ENCODE measurements at regions not wholly inside any gene's neighbourhood (a gene's known extent, or its start where the extent isn't known, plus 50 kb on each side); places are given as distances from the start of the nearest gene placed in this dataset.

DNA sequence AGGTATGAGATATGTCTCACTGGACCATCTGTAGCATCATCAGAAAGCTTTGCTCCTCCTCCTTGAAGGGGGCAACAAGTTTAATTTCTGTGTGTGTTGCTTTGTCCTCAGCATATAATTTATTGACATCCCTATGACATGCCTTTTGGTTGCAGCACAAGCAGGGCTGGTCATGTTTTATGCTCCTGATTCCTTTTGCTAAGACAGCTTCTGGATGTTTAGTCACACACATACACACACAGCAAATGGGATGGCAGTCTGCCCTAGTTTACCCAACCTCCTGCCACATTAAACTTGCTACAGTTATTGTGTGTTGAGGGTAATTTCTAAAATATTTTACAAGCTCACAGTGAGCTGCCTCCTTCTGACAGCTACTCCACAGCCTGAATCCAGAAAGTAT is 217.9 kb upstream of the RXFP2 start:
- DNase-seq (ENCODE audit: low read depth, low spot score), result no peak
- ATAC-seq, result no peak

More for the DNA sequence above, 217.9 kb upstream of the RXFP2 start:
- intact Hi-C loops (cut with micrococcal nuclease; ENCODE audit: unreplicated experiment), result no loop called here
- no peak overlapping the region for H3K27ac ChIP-seq (ENCODE audit: control insufficient read depth, insufficient read depth)
- no peak overlapping the region for H2AFZ ChIP-seq (ENCODE audit: control insufficient read depth, low read depth, low read length)
- H3K4me3 ChIP-seq, result no peak overlapping the region
- no peaks in the 10 kb centered on the region for H3K9me3 ChIP-seq (replicated peaks; ENCODE audit: control insufficient read depth, insufficient read depth, low read length)
- no peak for FAIRE-seq
- in situ Hi-C loops (cut with MboI), result no loop called here
- H3K4me1 ChIP-seq (ENCODE audit: control insufficient read depth, insufficient read depth, low read length), result no peaks in the 10 kb centered on the region
- no peaks in the 10 kb centered on the region for H4K20me1 ChIP-seq (ENCODE audit: control insufficient read depth, insufficient read depth)
- POLR2A ChIA-PET, result no interaction called here
- CTCF ChIA-PET, result interaction anchor here (0.6 kb wide), 1 partner anchor 281 kb away, joined by 4 read pairs; no protein-coding TSS in a partner anchor
- no peak overlapping the region for H3K4me2 ChIP-seq (ENCODE audit: control insufficient read depth, insufficient read depth)
- SMC1A ChIA-PET (ENCODE audit: uncharacterized antibody, unreplicated experiment), result interaction anchor here (1.1 kb wide), 1 partner anchor 620 kb away, joined by 3 read pairs; no protein-coding TSS in a partner anchor
- TF ChIP-seq EGR1 (IDR thresholded peaks at IDR 0.05; ENCODE audit: borderline replicate concordance in 1 of 2, low read depth in 2 of 2, low read length in 2 of 2), result no peak
- no peak for TF ChIP-seq ZNF24 (IDR thresholded peaks at IDR 0.05)
- TF ChIP-seq SREBF1 (IDR thresholded peaks at IDR 0.05; ENCODE audit: low read length), result no peak
- TF ChIP-seq, protein P1, sequence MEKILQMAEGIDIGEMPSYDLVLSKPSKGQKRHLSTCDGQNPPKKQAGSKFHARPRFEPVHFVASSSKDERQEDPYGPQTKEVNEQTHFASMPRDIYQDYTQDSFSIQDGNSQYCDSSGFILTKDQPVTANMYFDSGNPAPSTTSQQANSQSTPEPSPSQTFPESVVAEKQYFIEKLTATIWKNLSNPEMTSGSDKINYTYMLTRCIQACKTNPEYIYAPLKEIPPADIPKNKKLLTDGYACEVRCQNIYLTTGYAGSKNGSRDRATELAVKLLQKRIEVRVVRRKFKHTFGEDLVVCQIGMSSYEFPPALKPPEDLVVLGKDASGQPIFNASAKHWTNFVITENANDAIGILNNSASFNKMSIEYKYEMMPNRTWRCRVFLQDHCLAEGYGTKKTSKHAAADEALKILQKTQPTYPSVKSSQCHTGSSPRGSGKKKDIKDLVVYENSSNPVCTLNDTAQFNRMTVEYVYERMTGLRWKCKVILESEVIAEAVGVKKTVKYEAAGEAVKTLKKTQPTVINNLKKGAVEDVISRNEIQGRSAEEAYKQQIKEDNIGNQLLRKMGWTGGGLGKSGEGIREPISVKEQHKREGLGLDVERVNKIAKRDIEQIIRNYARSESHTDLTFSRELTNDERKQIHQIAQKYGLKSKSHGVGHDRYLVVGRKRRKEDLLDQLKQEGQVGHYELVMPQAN (conservative IDR thresholded peaks at IDR 0.05), result no peak
- TF ChIP-seq STAT1 (conservative IDR thresholded peaks at IDR 0.05), result no peak
- no peak for TF ChIP-seq NR2C2 (IDR thresholded peaks at IDR 0.05; ENCODE audit: borderline replicate concordance, control insufficient read depth, insufficient read length, low read depth)
- TF ChIP-seq LARP7 (IDR thresholded peaks at IDR 0.05), result no peak
- TF ChIP-seq MEF2A (IDR thresholded peaks at IDR 0.05; ENCODE audit: insufficient read depth, low read depth, low read length), result no peak
- TF ChIP-seq, protein P2, sequence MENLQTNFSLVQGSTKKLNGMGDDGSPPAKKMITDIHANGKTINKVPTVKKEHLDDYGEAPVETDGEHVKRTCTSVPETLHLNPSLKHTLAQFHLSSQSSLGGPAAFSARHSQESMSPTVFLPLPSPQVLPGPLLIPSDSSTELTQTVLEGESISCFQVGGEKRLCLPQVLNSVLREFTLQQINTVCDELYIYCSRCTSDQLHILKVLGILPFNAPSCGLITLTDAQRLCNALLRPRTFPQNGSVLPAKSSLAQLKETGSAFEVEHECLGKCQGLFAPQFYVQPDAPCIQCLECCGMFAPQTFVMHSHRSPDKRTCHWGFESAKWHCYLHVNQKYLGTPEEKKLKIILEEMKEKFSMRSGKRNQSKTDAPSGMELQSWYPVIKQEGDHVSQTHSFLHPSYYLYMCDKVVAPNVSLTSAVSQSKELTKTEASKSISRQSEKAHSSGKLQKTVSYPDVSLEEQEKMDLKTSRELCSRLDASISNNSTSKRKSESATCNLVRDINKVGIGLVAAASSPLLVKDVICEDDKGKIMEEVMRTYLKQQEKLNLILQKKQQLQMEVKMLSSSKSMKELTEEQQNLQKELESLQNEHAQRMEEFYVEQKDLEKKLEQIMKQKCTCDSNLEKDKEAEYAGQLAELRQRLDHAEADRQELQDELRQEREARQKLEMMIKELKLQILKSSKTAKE (IDR thresholded peaks at IDR 0.05; ENCODE audit: low read depth, poor library complexity, severe bottlenecking), result no peak
- TF ChIP-seq TBL1XR1 (IDR thresholded peaks at IDR 0.05; ENCODE audit: low read depth, low read length), result no peak
- no peak for TF ChIP-seq RCOR1 (conservative IDR thresholded peaks at IDR 0.05; ENCODE audit: low read depth, low read length)
- TF ChIP-seq, protein P3, sequence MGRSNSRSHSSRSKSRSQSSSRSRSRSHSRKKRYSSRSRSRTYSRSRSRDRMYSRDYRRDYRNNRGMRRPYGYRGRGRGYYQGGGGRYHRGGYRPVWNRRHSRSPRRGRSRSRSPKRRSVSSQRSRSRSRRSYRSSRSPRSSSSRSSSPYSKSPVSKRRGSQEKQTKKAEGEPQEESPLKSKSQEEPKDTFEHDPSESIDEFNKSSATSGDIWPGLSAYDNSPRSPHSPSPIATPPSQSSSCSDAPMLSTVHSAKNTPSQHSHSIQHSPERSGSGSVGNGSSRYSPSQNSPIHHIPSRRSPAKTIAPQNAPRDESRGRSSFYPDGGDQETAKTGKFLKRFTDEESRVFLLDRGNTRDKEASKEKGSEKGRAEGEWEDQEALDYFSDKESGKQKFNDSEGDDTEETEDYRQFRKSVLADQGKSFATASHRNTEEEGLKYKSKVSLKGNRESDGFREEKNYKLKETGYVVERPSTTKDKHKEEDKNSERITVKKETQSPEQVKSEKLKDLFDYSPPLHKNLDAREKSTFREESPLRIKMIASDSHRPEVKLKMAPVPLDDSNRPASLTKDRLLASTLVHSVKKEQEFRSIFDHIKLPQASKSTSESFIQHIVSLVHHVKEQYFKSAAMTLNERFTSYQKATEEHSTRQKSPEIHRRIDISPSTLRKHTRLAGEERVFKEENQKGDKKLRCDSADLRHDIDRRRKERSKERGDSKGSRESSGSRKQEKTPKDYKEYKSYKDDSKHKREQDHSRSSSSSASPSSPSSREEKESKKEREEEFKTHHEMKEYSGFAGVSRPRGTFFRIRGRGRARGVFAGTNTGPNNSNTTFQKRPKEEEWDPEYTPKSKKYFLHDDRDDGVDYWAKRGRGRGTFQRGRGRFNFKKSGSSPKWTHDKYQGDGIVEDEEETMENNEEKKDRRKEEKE (IDR thresholded peaks at IDR 0.05), result no peak
- H3K36me3 ChIP-seq (ENCODE audit: control insufficient read depth in 2 of 2, insufficient read depth in 2 of 2, low read length in 1 of 2), result no peaks in the 10 kb centered on the region
- H3K9ac ChIP-seq (ENCODE audit: control insufficient read depth, insufficient read depth, low read length), result no peak overlapping the region
- RAD21 ChIA-PET (ENCODE audit: unreplicated experiment), result no interaction called here
- BruUV-seq (replicated peaks), result no TSS peak
- no peaks in the 10 kb centered on the region for H3K27me3 ChIP-seq (replicated peaks in 1 of 2; ENCODE audit: control insufficient read depth in 2 of 2, insufficient read depth in 2 of 2, low read length in 1 of 2)
- no peaks in the 10 kb centered on the region for H3K79me2 ChIP-seq (ENCODE audit: control insufficient read depth, insufficient read depth, low read length)

All from GM12878 (cell line).